Uterus (tissue), 2 donors: ENCODE measurements at regions not wholly inside any gene's neighbourhood (a gene's known extent, or its start where the extent isn't known, plus 50 kb on each side); places are given as distances from the start of the nearest gene placed in this dataset.

Source experiments
- POLR2A ChIP-seq, 2 donors: fragments of 450-650 bp; IDR thresholded peaks; one replicate each; pipeline ENCODE4 v1.6.1; 2016; ENCODE audit warnings: antibody characterized with exemption in 2 of 2, mild to moderate bottlenecking in 1 of 2, moderate library complexity in 1 of 2
- TF ChIP-seq, protein P1 (sequence below), 4 experiments: fragments of 200-600 bp in 2 of 4; fragments of 450-650 bp in 2 of 4; sonication (generic) in 2 of 4; IDR thresholded peaks; one replicate each; pipeline ENCODE4 v1.5.1; 2016 to 2019; ENCODE audit warnings: antibody characterized with exemption in 4 of 4, mild to moderate bottlenecking in 2 of 4, moderate library complexity in 1 of 4

DNA sequence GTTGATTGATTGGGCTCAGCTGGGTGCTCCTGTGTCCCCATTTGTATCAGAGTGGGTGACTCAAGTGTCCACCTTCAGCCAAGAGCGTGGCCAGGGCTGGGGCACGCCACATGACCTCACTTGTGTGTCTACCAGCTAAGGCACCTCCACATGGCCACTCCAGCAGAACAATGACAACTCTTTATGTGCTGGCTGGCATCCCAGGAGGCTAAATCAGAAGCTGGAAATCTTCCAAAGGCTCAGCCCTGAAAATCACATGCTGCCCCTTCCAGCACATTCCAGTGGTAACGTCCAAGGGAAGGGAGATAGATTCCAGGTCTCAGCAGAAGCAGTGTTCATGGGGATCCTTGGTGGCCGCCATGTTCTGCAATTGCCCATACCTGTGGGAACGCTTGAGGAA lies 585.5 kb downstream of the AJAP1 start:
- TF ChIP-seq, protein P1, sequence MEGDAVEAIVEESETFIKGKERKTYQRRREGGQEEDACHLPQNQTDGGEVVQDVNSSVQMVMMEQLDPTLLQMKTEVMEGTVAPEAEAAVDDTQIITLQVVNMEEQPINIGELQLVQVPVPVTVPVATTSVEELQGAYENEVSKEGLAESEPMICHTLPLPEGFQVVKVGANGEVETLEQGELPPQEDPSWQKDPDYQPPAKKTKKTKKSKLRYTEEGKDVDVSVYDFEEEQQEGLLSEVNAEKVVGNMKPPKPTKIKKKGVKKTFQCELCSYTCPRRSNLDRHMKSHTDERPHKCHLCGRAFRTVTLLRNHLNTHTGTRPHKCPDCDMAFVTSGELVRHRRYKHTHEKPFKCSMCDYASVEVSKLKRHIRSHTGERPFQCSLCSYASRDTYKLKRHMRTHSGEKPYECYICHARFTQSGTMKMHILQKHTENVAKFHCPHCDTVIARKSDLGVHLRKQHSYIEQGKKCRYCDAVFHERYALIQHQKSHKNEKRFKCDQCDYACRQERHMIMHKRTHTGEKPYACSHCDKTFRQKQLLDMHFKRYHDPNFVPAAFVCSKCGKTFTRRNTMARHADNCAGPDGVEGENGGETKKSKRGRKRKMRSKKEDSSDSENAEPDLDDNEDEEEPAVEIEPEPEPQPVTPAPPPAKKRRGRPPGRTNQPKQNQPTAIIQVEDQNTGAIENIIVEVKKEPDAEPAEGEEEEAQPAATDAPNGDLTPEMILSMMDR (IDR thresholded peaks at IDR 0.05) = no peak
- no peak for TF ChIP-seq POLR2A (IDR thresholded peaks at IDR 0.05)
